SJCRH30 (cell line): ENCODE measurements at regions not wholly inside any gene's neighbourhood (a gene's known extent, or its start where the extent isn't known, plus 50 kb on each side); places are given as distances from the start of the nearest gene placed in this dataset.
A peak's percentile ranks its signal among the peaks of the same experiment; 100 is the strongest.

Experiments used
- DNase-seq, 2 experiments: peaks; one replicate each; pipeline ENCODE4 v3.0.0-alpha.2; 2015 to 2020
- H3K27ac ChIP-seq: fragments of 250-450 bp; sonication (Bioruptor Pico); 2 replicates; pipeline ENCODE4 v1.5.1; 2020; ENCODE audit warnings: mild to moderate bottlenecking, moderate library complexity
- H3K27me3 ChIP-seq: fragments of 250-450 bp; sonication (Bioruptor Pico); 2 replicates; pipeline ENCODE4 v1.5.1; 2020; ENCODE audit warnings: mild to moderate bottlenecking, moderate library complexity
- H3K36me3 ChIP-seq: fragments of 250-450 bp; sonication (Bioruptor Pico); 2 replicates; pipeline ENCODE4 v1.5.1; 2020; ENCODE audit warnings: mild to moderate bottlenecking, moderate library complexity
- H3K4me1 ChIP-seq: fragments of 250-450 bp; sonication (Bioruptor Pico); 2 replicates; pipeline ENCODE4 v1.5.1; 2020; ENCODE audit warnings: mild to moderate bottlenecking, moderate library complexity
- H3K4me3 ChIP-seq: fragments of 250-450 bp; sonication (Bioruptor Pico); 2 replicates; pipeline ENCODE4 v1.5.1; 2020; ENCODE audit warnings: mild to moderate bottlenecking, moderate library complexity
- H3K9me3 ChIP-seq: fragments of 250-450 bp; sonication (Bioruptor Pico); replicated peaks from 2 replicates; pipeline ENCODE4 v1.5.1; 2020; ENCODE audit warnings: mild to moderate bottlenecking, moderate library complexity

- H3K36me3 ChIP-seq = no peaks in the 10 kb centered on the region
- H3K4me3 ChIP-seq = no peak overlapping the region
- no peaks in the 10 kb centered on the region; the same call in 1 of the 2 replicates for H3K27me3 ChIP-seq
- H3K4me1 ChIP-seq = no peaks in the 10 kb centered on the region
- DNase-seq = no peak
- no peaks in the 10 kb centered on the region for H3K9me3 ChIP-seq
- no peak overlapping the region for H3K27ac ChIP-seq
These were observed 231.9 kb upstream of the RAB6C start for GRCh38 chr2:129747500-129748125.

GRCh38 chr2:129748250-129748649 is 231.2 kb upstream of the RAB6C start:
- Histone ChIP-seq H3K27me3 (no peaks in the 10 kb centered on the region; the same call in 1 of the 2 replicates), H3K4me1 (no peaks in the 10 kb centered on the region), H3K9me3 (no peaks in the 10 kb centered on the region), H3K27ac (no peak overlapping the region), H3K36me3 (no peaks in the 10 kb centered on the region), H3K4me3 (no peak overlapping the region)
- DNase-seq = no peak

GRCh38 chr2:129748653-129749052 is 230.8 kb upstream of the RAB6C start:
- no peak overlapping the region for H3K4me3 ChIP-seq
- no peaks in the 10 kb centered on the region; the same call in 1 of the 2 replicates for H3K27me3 ChIP-seq
- H3K9me3 ChIP-seq = no peaks in the 10 kb centered on the region
- H3K4me1 ChIP-seq = no peaks in the 10 kb centered on the region
- no peak overlapping the region for H3K27ac ChIP-seq
- no peaks in the 10 kb centered on the region for H3K36me3 ChIP-seq
- DNase-seq = peak in 1 of 2 experiments; percentile 20

GRCh38 chr2:129751409-129751808 is 228.1 kb upstream of the RAB6C start:
- Histone ChIP-seq H3K4me3 (no peak overlapping the region), H3K27ac (no peak overlapping the region), H3K9me3 (no peaks in the 10 kb centered on the region), H3K36me3 (no peaks in the 10 kb centered on the region), H3K4me1 (no peaks in the 10 kb centered on the region), H3K27me3 (no peaks in the 10 kb centered on the region)
- DNase-seq = no peak

- no peaks in the 10 kb centered on the region for H3K9me3 ChIP-seq
These were observed 227.3 kb upstream of the RAB6C start for GRCh38 chr2:129752176-129752575.

GRCh38 chr2:129752686-129753085 is 226.8 kb upstream of the RAB6C start:
- H3K27me3 ChIP-seq = no peaks in the 10 kb centered on the region
- DNase-seq = no peak
- H3K4me3 ChIP-seq = no peak overlapping the region
- H3K27ac ChIP-seq = no peak overlapping the region
- H3K36me3 ChIP-seq = no peaks in the 10 kb centered on the region
- no peaks in the 10 kb centered on the region for H3K9me3 ChIP-seq
- no peaks in the 10 kb centered on the region for H3K4me1 ChIP-seq

More at GRCh38 chr2:129752176-129752575, 227.3 kb upstream of the RAB6C start:
- DNase-seq = no peak
- Histone ChIP-seq H3K36me3 (no peaks in the 10 kb centered on the region), H3K27me3 (no peaks in the 10 kb centered on the region), H3K4me3 (no peak overlapping the region), H3K27ac (no peak overlapping the region), H3K4me1 (no peaks in the 10 kb centered on the region)

GRCh38 chr2:129753261-129753660 is 226.2 kb upstream of the RAB6C start:
- H3K27ac ChIP-seq = no peak overlapping the region
- H3K9me3 ChIP-seq = no peaks in the 10 kb centered on the region
- no peaks in the 10 kb centered on the region for H3K36me3 ChIP-seq
- H3K4me1 ChIP-seq = no peaks in the 10 kb centered on the region
- H3K27me3 ChIP-seq = no peaks in the 10 kb centered on the region; the same call in 1 of the 2 replicates
- no peak for DNase-seq
- no peak overlapping the region for H3K4me3 ChIP-seq

- H3K27ac ChIP-seq = no peak overlapping the region
- H3K9me3 ChIP-seq = no peaks in the 10 kb centered on the region
- DNase-seq = no peak
- H3K36me3 ChIP-seq = no peaks in the 10 kb centered on the region
- H3K4me3 ChIP-seq = no peak overlapping the region
- no peaks in the 10 kb centered on the region for H3K4me1 ChIP-seq
- no peaks in the 10 kb centered on the region; the same call in 1 of the 2 replicates for H3K27me3 ChIP-seq
These were observed 225.0 kb upstream of the RAB6C start for GRCh38 chr2:129754421-129754820.

- no peak for DNase-seq
- Histone ChIP-seq H3K9me3 (no peaks in the 10 kb centered on the region), H3K27ac (no peak overlapping the region), H3K27me3 (no peaks in the 10 kb centered on the region; the same call in 1 of the 2 replicates), H3K36me3 (no peaks in the 10 kb centered on the region), H3K4me1 (no peaks in the 10 kb centered on the region), H3K4me3 (no peak overlapping the region)
These were observed 224.6 kb upstream of the RAB6C start for GRCh38 chr2:129754831-129755230.

- no peaks in the 10 kb centered on the region for H3K36me3 ChIP-seq
- no peak for DNase-seq
- no peaks in the 10 kb centered on the region for H3K4me1 ChIP-seq
- no peaks in the 10 kb centered on the region; the same call in 1 of the 2 replicates for H3K27me3 ChIP-seq
- H3K27ac ChIP-seq = no peak overlapping the region
- no peak overlapping the region for H3K4me3 ChIP-seq
- H3K9me3 ChIP-seq = no peaks in the 10 kb centered on the region
These were observed 223.7 kb upstream of the RAB6C start for GRCh38 chr2:129755786-129756185.

GRCh38 chr2:129756276-129756675 is 223.2 kb upstream of the RAB6C start:
- Histone ChIP-seq H3K9me3 (no peaks in the 10 kb centered on the region), H3K4me3 (no peak overlapping the region), H3K36me3 (no peaks in the 10 kb centered on the region), H3K27ac (no peak overlapping the region), H3K27me3 (no peaks in the 10 kb centered on the region; the same call in 1 of the 2 replicates), H3K4me1 (no peaks in the 10 kb centered on the region)
- no peak for DNase-seq

GRCh38 chr2:129757366-129757914 is 222.0 kb upstream of the RAB6C start:
- Histone ChIP-seq H3K4me3 (no peak overlapping the region), H3K27ac (no peak overlapping the region)

GRCh38 chr2:129757915-129758783 is 221.3 kb upstream of the RAB6C start:
- no peak overlapping the region for H3K27ac ChIP-seq
- H3K36me3 ChIP-seq = no peaks in the 10 kb centered on the region
- no peaks in the 10 kb centered on the region for H3K9me3 ChIP-seq
- DNase-seq = no peak
- H3K27me3 ChIP-seq = no peaks in the 10 kb centered on the region; the same call in 1 of the 2 replicates
- no peaks in the 10 kb centered on the region for H3K4me1 ChIP-seq
- H3K4me3 ChIP-seq = no peak overlapping the region

More at GRCh38 chr2:129757366-129757914, 222.0 kb upstream of the RAB6C start:
- no peaks in the 10 kb centered on the region for H3K9me3 ChIP-seq
- no peaks in the 10 kb centered on the region for H3K36me3 ChIP-seq
- H3K27me3 ChIP-seq = no peaks in the 10 kb centered on the region; the same call in 1 of the 2 replicates
- DNase-seq = no peak
- H3K4me1 ChIP-seq = no peaks in the 10 kb centered on the region

- Histone ChIP-seq H3K4me1 (no peaks in the 10 kb centered on the region), H3K36me3 (no peaks in the 10 kb centered on the region), H3K27me3 (no peaks in the 10 kb centered on the region; the same call in 1 of the 2 replicates), H3K27ac (no peak overlapping the region), H3K9me3 (no peaks in the 10 kb centered on the region), H3K4me3 (no peak overlapping the region)
- no peak for DNase-seq
These were observed 220.5 kb upstream of the RAB6C start for GRCh38 chr2:129758784-129759471.
